H9 (cell line): ENCODE measurements at regions not wholly inside any gene's neighbourhood (a gene's known extent, or its start where the extent isn't known, plus 50 kb on each side); places are given as distances from the start of the nearest gene placed in this dataset.

ENCODE experiments used
- DNase-seq: peaks from one replicate; pipeline ENCODE4 v3.0.0-alpha.2; 2017
- H2AFZ ChIP-seq: one replicate; pipeline ENCODE4 v1.6.1; 2013; ENCODE audit warnings: mild to moderate bottlenecking, low read length, control low read depth, moderate library complexity
- H2AK5ac ChIP-seq: 2 replicates; pipeline ENCODE4 v1.6.1; 2013; ENCODE audit warnings: low read length, control low read depth, mixed read lengths; ENCODE audit not compliant: insufficient read length
- H2BK120ac ChIP-seq: one replicate; pipeline ENCODE4 v1.6.1; 2013; ENCODE audit warnings: low read depth, mild to moderate bottlenecking, low read length, control low read depth, inconsistent platforms; ENCODE audit not compliant: poor library complexity, severe bottlenecking
- H2BK12ac ChIP-seq: 2 replicates; pipeline ENCODE4 v1.6.1; 2013; ENCODE audit warnings: low read length, control low read depth, mixed read lengths, low read depth; ENCODE audit not compliant: insufficient read length
- H2BK15ac ChIP-seq: 2 replicates; pipeline ENCODE4 v1.6.1; 2013; ENCODE audit warnings: low read depth, low read length, control low read depth
- H2BK20ac ChIP-seq: one replicate; pipeline ENCODE4 v1.6.1; 2013; ENCODE audit warnings: low read depth, mild to moderate bottlenecking, low read length, control low read depth, inconsistent platforms; ENCODE audit not compliant: poor library complexity, severe bottlenecking
- H2BK5ac ChIP-seq: 2 replicates; pipeline ENCODE4 v1.6.1; 2013; ENCODE audit warnings: low read length, control low read depth, mixed read lengths; ENCODE audit not compliant: insufficient read length
- H3K14ac ChIP-seq: 2 replicates; pipeline ENCODE4 v1.6.1; 2013; ENCODE audit warnings: low read length, control low read depth; ENCODE audit not compliant: insufficient read depth
- H3K18ac ChIP-seq: 2 replicates; pipeline ENCODE4 v1.6.1; 2013; ENCODE audit warnings: low read depth, mild to moderate bottlenecking, mixed read lengths, low read length, control low read depth; ENCODE audit not compliant: insufficient read length
- H3K23ac ChIP-seq: 2 replicates; pipeline ENCODE4 v1.6.1; 2013; ENCODE audit warnings: low read length, control low read depth, mixed read lengths, low read depth; ENCODE audit not compliant: insufficient read length
- H3K23me2 ChIP-seq: 2 replicates; pipeline ENCODE4 v1.6.1; 2013; ENCODE audit warnings: low read depth, mild to moderate bottlenecking, mixed read lengths, low read length, control low read depth; ENCODE audit not compliant: insufficient read length, poor library complexity, severe bottlenecking
- H3K27ac ChIP-seq: 2 replicates; pipeline ENCODE4 v1.5.1; 2013; ENCODE audit warnings: low read length, control low read depth, mixed read lengths, low read depth; ENCODE audit not compliant: insufficient read length
- H3K27me3 ChIP-seq: 2 replicates; pipeline ENCODE4 v1.6.1; 2013; ENCODE audit warnings: low read length, control low read depth, inconsistent platforms; ENCODE audit not compliant: insufficient read depth
- H3K4ac ChIP-seq: 2 replicates; pipeline ENCODE4 v1.6.1; 2013; ENCODE audit warnings: low read depth, mild to moderate bottlenecking, control low read depth, inconsistent platforms, low read length, moderate library complexity
- H3K4me1 ChIP-seq: 2 replicates; pipeline ENCODE4 v1.6.1; 2013; ENCODE audit warnings: low read length, control low read depth, inconsistent platforms; ENCODE audit not compliant: insufficient read depth
- H3K4me2 ChIP-seq: 2 replicates; pipeline ENCODE4 v1.6.1; 2013; ENCODE audit warnings: low read length, control low read depth, mixed read lengths; ENCODE audit not compliant: insufficient read length, insufficient read depth
- H3K56ac ChIP-seq: 2 replicates; pipeline ENCODE4 v1.6.1; 2013; ENCODE audit warnings: low read depth, mild to moderate bottlenecking, mixed read lengths, low read length, control low read depth; ENCODE audit not compliant: insufficient read length
- H3K79me1 ChIP-seq: 2 replicates; pipeline ENCODE4 v1.6.1; 2013; ENCODE audit warnings: low read depth, mild to moderate bottlenecking, moderate library complexity, low read length, control low read depth, inconsistent platforms; ENCODE audit not compliant: insufficient read depth, poor library complexity, severe bottlenecking
- H3K79me2 ChIP-seq: 2 replicates; pipeline ENCODE4 v1.6.1; 2013; ENCODE audit warnings: low read length, control low read depth, inconsistent platforms; ENCODE audit not compliant: insufficient read depth
- H3K9ac ChIP-seq: 2 replicates; pipeline ENCODE4 v1.6.1; 2013; ENCODE audit warnings: low read length, control low read depth, mixed read lengths; ENCODE audit not compliant: insufficient read length; ENCODE audit errors: extremely low read depth
- H3K9me3 ChIP-seq: one replicate; pipeline ENCODE4 v1.6.1; 2013; ENCODE audit warnings: low read depth, low read length, inconsistent platforms; ENCODE audit not compliant: control insufficient read depth
- H3T11ph ChIP-seq: one replicate; pipeline ENCODE4 v1.6.1; 2013; ENCODE audit warnings: mild to moderate bottlenecking, low read length, control low read depth, inconsistent platforms
- H4K20me1 ChIP-seq: one replicate; pipeline ENCODE4 v1.6.1; 2013; ENCODE audit not compliant: control insufficient read depth, insufficient read length, insufficient read depth
- H4K5ac ChIP-seq: 2 replicates; pipeline ENCODE4 v1.6.1; 2013; ENCODE audit warnings: low read depth, mild to moderate bottlenecking, mixed read lengths, low read length, control low read depth; ENCODE audit not compliant: insufficient read length
- H4K8ac ChIP-seq: replicated peaks from 2 replicates; pipeline ENCODE4 v1.6.1; 2013; ENCODE audit warnings: low read length, control low read depth, mixed read lengths, low read depth; ENCODE audit not compliant: insufficient read length
- H4K91ac ChIP-seq: 2 replicates; pipeline ENCODE4 v1.6.1; 2013; ENCODE audit warnings: low read depth, mild to moderate bottlenecking, moderate library complexity, mixed read lengths, low read length, control low read depth; ENCODE audit not compliant: insufficient read length
- H3K27ac Mint-ChIP-seq, 3 experiments: 2 replicates in 2 of 3; 3 replicates in 1 of 3; pipeline ENCODE4 v1.8.0; 2020 to 2021; ENCODE audit warnings: mixed read lengths in 3 of 3, mild to moderate bottlenecking in 1 of 3, moderate library complexity in 1 of 3
- H3K27me3 Mint-ChIP-seq: 2 replicates; pipeline ENCODE4 v1.8.0; 2021; ENCODE audit warnings: low read depth, mild to moderate bottlenecking, moderate library complexity, mixed read lengths
- H3K36me3 Mint-ChIP-seq, 3 experiments: 2 replicates in 2 of 3; 3 replicates in 1 of 3; pipeline ENCODE4 v1.8.0; 2020 to 2021; ENCODE audit warnings: low read depth in 3 of 3, mixed read lengths in 3 of 3; ENCODE audit not compliant: insufficient read depth in 1 of 3
- H3K4me1 Mint-ChIP-seq, 2 experiments: 2 replicates each; pipeline ENCODE4 v1.8.0; 2020; ENCODE audit warnings: mixed read lengths in 2 of 2
- H3K4me3 Mint-ChIP-seq, 2 experiments: 2 replicates in 1 of 2; 3 replicates in 1 of 2; pipeline ENCODE4 v1.8.0; 2020 to 2021; ENCODE audit warnings: mild to moderate bottlenecking in 2 of 2, mixed read lengths in 2 of 2, moderate library complexity in 1 of 2
- H3K9me3 Mint-ChIP-seq, 2 experiments: 2 replicates in 1 of 2; 3 replicates in 1 of 2; pipeline ENCODE4 v1.8.0; 2020; ENCODE audit warnings: mild to moderate bottlenecking in 2 of 2, mixed read lengths in 2 of 2, moderate library complexity in 1 of 2
- WGBS: extraction: QIAGEN DNeasy Blood & Tissue Kit; methylation state at CpG from one replicate; pipeline ENCODE4 v1.1.7; 2013; ENCODE audit warnings: missing lambda C conversion rate, low lambda C conversion rate, mixed read lengths; ENCODE audit not compliant: insufficient read length; ENCODE audit errors: extremely low coverage; 5-methylcytosine and 5-hydroxymethylcytosine counted together
- TF ChIP-seq, protein P1 (sequence below): fragments of 200-600 bp; sonication (generic); conservative IDR thresholded peaks from 3 replicates; pipeline ENCODE4 v1.8.0; 2021; ENCODE audit warnings: antibody characterized with exemption, mild to moderate bottlenecking

DNA sequence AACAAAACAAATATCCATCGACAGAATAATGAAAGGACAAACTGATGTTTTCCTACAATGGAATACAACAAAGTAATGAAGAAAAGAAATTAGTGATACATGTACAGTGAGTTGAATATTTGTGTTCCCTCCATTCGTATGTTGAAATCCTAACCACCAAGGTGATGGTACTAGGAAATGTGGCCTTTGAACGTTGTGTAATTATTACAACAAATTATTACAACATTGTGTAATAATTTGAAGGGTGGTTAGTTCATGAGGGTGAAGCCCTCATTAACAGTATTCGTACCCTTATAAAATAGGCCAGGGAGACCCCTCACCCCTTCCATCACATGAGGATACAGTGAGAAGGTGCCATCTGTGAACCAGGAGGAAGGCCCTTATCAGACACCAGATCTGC lies 339.4 kb downstream of the BMP2 start:
- no peak overlapping the region for H2AK5ac ChIP-seq
- H3K79me2 ChIP-seq: no peaks in the 10 kb centered on the region
- no peak overlapping the region for H3K9ac ChIP-seq
- peaks cover 2% of the 10 kb centered on the region; the same call in 1 of the 2 replicates for H3K27me3 ChIP-seq
- Mint-ChIP-seq H3K36me3 (no peaks in the 10 kb centered on the region), H3K4me3 (no peak overlapping the region), H3K4me1 (no peaks in the 10 kb centered on the region; a peak in 1 of 4 replicates), H3K27me3 (no peaks in the 10 kb centered on the region), H3K9me3 (peaks cover 0 to 2% of the 10 kb centered on the region in 2 experiments; a peak in 1 of 5 replicates), H3K27ac (no peak overlapping the region)
- no CpG with 5 or more reads among the region's 4 CpGs for WGBS
- no peaks in the 10 kb centered on the region for H3K23me2 ChIP-seq
- no peak overlapping the region for H2BK12ac ChIP-seq
- TF ChIP-seq, protein P1, sequence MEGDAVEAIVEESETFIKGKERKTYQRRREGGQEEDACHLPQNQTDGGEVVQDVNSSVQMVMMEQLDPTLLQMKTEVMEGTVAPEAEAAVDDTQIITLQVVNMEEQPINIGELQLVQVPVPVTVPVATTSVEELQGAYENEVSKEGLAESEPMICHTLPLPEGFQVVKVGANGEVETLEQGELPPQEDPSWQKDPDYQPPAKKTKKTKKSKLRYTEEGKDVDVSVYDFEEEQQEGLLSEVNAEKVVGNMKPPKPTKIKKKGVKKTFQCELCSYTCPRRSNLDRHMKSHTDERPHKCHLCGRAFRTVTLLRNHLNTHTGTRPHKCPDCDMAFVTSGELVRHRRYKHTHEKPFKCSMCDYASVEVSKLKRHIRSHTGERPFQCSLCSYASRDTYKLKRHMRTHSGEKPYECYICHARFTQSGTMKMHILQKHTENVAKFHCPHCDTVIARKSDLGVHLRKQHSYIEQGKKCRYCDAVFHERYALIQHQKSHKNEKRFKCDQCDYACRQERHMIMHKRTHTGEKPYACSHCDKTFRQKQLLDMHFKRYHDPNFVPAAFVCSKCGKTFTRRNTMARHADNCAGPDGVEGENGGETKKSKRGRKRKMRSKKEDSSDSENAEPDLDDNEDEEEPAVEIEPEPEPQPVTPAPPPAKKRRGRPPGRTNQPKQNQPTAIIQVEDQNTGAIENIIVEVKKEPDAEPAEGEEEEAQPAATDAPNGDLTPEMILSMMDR: no peak
- H4K5ac ChIP-seq: no peak overlapping the region
- no peaks in the 10 kb centered on the region for H4K20me1 ChIP-seq
- no peaks in the 10 kb centered on the region for H3K9me3 ChIP-seq
- no peak overlapping the region for H4K8ac ChIP-seq
- H3K27ac ChIP-seq: no peak overlapping the region
- H3T11ph ChIP-seq: no peak overlapping the region
- no peak overlapping the region for H2BK20ac ChIP-seq
- no peaks in the 10 kb centered on the region for H3K4me1 ChIP-seq
- no peak overlapping the region for H2BK120ac ChIP-seq
- no peak for DNase-seq
- no peak overlapping the region for H3K4me2 ChIP-seq
- H3K14ac ChIP-seq: no peak overlapping the region
- no peak overlapping the region for H3K18ac ChIP-seq
- H3K4ac ChIP-seq: no peak overlapping the region
- no peak overlapping the region for H3K56ac ChIP-seq
- H2BK15ac ChIP-seq: no peak overlapping the region
- H3K79me1 ChIP-seq: no peaks in the 10 kb centered on the region
- H4K91ac ChIP-seq: no peak overlapping the region
- no peak overlapping the region for H2AFZ ChIP-seq
- no peak overlapping the region for H2BK5ac ChIP-seq
- H3K23ac ChIP-seq: no peak overlapping the region
